ENCODE measurements at regions not wholly inside any gene's neighbourhood (a gene's known extent, or its start where the extent isn't known, plus 50 kb on each side); places are given as distances from the start of the nearest gene placed in this dataset.
"Not testable (repeated sequence)": the region's sequence is repeated elsewhere in the genome, so short reads cannot be mapped to it uniquely, and the experiment has no call there.

DNA sequence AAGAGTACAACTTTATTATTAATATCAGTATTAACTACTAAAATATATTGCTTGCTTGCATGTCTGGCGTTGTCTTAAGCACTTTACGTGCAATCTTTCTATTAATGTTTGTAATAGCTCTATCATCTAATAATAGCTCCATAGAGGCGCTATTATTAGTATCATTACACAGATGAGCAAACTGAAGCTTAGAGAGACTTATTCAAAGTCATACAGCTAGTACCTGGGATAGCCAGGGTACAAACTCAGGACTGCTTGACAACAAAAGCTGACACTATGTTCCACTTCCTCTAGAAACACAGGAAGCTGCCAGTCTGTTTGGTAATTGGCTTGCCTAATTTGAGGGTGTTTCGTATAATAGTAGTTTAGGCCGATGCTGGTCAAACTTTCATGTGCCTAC is 523.2 kb downstream of the RMST start:
- H3K9ac ChIP-seq (ENCODE audit: low read length): no peak overlapping the region
- no peaks in the 10 kb centered on the region for H3K9me3 ChIP-seq (ENCODE audit: insufficient read depth, low read length)
- no peak overlapping the region for H3K4me2 ChIP-seq (ENCODE audit: low read length)
- H3K4me1 ChIP-seq (ENCODE audit: low read length): no peaks in the 10 kb centered on the region
- H3K27me3 ChIP-seq (ENCODE audit: low read depth, low read length): no peaks in the 10 kb centered on the region
- H4K20me1 ChIP-seq (ENCODE audit: insufficient read depth, low read length): no peaks in the 10 kb centered on the region
- no peak overlapping the region for H2AFZ ChIP-seq (ENCODE audit: low read depth, low read length)
- no peak overlapping the region for H3K27ac ChIP-seq (ENCODE audit: low read length)
- H3K79me2 ChIP-seq (ENCODE audit: low read length): no peaks in the 10 kb centered on the region
- TF ChIP-seq, protein P1, sequence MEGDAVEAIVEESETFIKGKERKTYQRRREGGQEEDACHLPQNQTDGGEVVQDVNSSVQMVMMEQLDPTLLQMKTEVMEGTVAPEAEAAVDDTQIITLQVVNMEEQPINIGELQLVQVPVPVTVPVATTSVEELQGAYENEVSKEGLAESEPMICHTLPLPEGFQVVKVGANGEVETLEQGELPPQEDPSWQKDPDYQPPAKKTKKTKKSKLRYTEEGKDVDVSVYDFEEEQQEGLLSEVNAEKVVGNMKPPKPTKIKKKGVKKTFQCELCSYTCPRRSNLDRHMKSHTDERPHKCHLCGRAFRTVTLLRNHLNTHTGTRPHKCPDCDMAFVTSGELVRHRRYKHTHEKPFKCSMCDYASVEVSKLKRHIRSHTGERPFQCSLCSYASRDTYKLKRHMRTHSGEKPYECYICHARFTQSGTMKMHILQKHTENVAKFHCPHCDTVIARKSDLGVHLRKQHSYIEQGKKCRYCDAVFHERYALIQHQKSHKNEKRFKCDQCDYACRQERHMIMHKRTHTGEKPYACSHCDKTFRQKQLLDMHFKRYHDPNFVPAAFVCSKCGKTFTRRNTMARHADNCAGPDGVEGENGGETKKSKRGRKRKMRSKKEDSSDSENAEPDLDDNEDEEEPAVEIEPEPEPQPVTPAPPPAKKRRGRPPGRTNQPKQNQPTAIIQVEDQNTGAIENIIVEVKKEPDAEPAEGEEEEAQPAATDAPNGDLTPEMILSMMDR (IDR thresholded peaks at IDR 0.05; ENCODE audit: low read depth, low read length): no peak
- no peak for TF ChIP-seq EZH2phosphoT487 (IDR thresholded peaks at IDR 0.05; ENCODE audit: low read depth)
- H3K4me3 ChIP-seq (ENCODE audit: low read length): no peak overlapping the region
- no peaks in the 10 kb centered on the region for H3K36me3 ChIP-seq (replicated peaks; ENCODE audit: low read depth, low read length)

DNA sequence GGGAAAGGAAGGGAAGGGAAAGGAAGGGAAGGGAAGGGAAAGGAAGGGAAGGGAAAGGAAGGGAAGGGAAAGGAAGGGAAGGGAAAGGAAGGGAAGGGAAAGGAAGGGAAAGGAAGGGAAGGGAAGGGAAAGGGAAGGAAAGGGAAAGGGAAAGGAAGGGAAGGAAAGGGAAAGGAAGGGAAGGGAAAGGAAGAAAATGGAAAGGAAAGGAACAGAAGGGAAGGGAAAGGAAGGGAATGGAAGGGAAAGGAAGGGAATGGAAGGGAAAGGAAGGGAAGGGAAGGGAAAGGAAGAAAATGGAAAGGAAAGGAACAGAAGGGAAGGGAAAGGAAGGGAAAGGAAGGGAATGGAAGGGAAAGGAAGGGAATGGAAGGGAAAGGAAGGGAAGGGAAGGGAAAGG is 526.0 kb downstream of the RMST start:
- H3K4me2 ChIP-seq (ENCODE audit: low read length); H3K27me3 ChIP-seq (ENCODE audit: low read depth, low read length); H3K79me2 ChIP-seq (ENCODE audit: low read length); H4K20me1 ChIP-seq (ENCODE audit: insufficient read depth, low read length); H3K4me3 ChIP-seq (ENCODE audit: low read length); H3K36me3 ChIP-seq (replicated peaks; ENCODE audit: low read depth, low read length); H3K27ac ChIP-seq (ENCODE audit: low read length); H2AFZ ChIP-seq (ENCODE audit: low read depth, low read length); H3K9me3 ChIP-seq (ENCODE audit: insufficient read depth, low read length); H3K4me1 ChIP-seq (ENCODE audit: low read length); H3K9ac ChIP-seq (ENCODE audit: low read length): not testable (repeated sequence)

DNA sequence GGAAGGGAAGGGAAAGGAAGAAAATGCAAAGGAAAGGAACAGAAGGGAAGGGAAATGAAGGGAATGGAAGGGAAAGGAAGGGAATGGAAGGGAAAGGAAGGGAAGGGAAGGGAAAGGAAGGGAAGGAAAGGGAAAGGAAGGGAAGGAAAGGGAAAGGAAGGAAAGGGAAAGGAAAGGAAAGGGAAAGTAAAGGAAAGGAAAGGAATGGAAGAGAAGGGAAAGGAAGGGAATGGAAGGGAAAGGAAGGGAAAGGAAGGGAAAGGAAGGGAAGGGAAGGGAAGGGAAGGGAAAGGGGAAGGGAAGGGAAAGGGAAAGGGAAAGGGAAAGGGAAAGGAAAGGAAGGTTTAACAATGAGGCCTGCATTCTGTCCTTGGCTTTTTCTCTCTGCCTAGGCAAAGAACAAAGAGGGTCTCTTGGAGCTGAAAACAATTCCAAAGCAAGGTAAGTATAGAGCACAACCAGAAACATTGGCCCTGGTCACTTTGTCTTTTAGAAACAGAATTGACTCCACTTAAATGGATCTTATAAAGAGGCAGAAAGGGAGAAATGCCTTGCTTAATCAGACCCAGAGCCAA is 525.9 kb upstream of the TMPO start:
- no peak overlapping the region for H3K4me3 ChIP-seq (ENCODE audit: low read length)
- TF ChIP-seq EZH2phosphoT487 (IDR thresholded peaks at IDR 0.05; ENCODE audit: low read depth): no peak
- TF ChIP-seq, protein P1 (IDR thresholded peaks at IDR 0.05; ENCODE audit: low read depth, low read length): no peak

DNA sequence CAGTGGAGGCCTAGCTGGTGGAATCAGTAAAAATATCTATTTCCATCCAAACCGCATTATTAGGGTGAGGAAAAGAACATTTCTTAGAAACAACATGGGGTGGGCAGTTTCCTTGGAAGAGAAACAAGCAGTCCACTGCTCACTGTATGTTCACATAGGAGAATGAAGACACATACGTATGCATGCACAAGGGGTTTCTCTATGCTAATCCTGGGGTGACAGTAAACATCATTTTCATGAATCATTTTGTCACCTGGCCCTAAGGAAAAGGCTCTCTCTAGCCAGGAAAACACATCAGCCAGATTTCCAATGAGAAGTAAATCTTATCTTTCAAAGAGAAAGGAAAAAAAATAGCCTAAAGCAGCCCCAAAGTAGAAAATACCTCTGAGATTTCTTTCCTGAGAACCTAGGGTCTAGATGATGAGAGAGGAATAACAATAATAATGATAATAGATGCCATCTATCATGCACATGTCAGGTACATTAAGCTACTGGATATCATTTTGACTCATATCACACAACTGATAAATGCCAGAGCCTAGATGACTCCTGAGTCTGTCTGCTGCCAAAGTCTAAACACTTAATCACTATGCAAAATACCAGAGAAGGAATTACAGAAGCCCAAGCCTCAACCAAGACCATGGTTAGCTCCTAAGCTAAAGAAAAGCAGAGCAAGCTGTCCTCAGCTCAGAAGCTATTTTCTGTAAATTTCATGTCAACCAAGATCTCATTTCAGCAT is 520.5 kb upstream of the TMPO start:
- H3K79me2 ChIP-seq (ENCODE audit: low read length): no peaks in the 10 kb centered on the region
- no peaks in the 10 kb centered on the region for H3K9me3 ChIP-seq (ENCODE audit: insufficient read depth, low read length)
- H3K36me3 ChIP-seq (replicated peaks; ENCODE audit: low read depth, low read length): no peaks in the 10 kb centered on the region
- no peaks in the 10 kb centered on the region for H4K20me1 ChIP-seq (ENCODE audit: insufficient read depth, low read length)
- H3K9ac ChIP-seq (ENCODE audit: low read length): no peak overlapping the region
- TF ChIP-seq EZH2phosphoT487 (IDR thresholded peaks at IDR 0.05; ENCODE audit: low read depth): no peak
- TF ChIP-seq, protein P1 (IDR thresholded peaks at IDR 0.05; ENCODE audit: low read depth, low read length): no peak
- H3K4me2 ChIP-seq (ENCODE audit: low read length): no peak overlapping the region
- no peak overlapping the region for H2AFZ ChIP-seq (ENCODE audit: low read depth, low read length)
- H3K4me3 ChIP-seq (ENCODE audit: low read length): no peak overlapping the region
- no peak overlapping the region for H3K27ac ChIP-seq (ENCODE audit: low read length)
- no peaks in the 10 kb centered on the region for H3K4me1 ChIP-seq (ENCODE audit: low read length)
- no peaks in the 10 kb centered on the region for H3K27me3 ChIP-seq (ENCODE audit: low read depth, low read length)

More for the DNA sequence above, 525.9 kb upstream of the TMPO start:
- H3K4me2 ChIP-seq (ENCODE audit: low read length): no peak overlapping the region
- H3K79me2 ChIP-seq (ENCODE audit: low read length): no peaks in the 10 kb centered on the region
- H3K9ac ChIP-seq (ENCODE audit: low read length): no peak overlapping the region
- H3K9me3 ChIP-seq (ENCODE audit: insufficient read depth, low read length): no peaks in the 10 kb centered on the region
- no peaks in the 10 kb centered on the region for H4K20me1 ChIP-seq (ENCODE audit: insufficient read depth, low read length)
- H3K27me3 ChIP-seq (ENCODE audit: low read depth, low read length): no peaks in the 10 kb centered on the region
- H3K27ac ChIP-seq (ENCODE audit: low read length): no peak overlapping the region
- H2AFZ ChIP-seq (ENCODE audit: low read depth, low read length): no peak overlapping the region
- H3K4me1 ChIP-seq (ENCODE audit: low read length): no peaks in the 10 kb centered on the region
- no peaks in the 10 kb centered on the region for H3K36me3 ChIP-seq (replicated peaks; ENCODE audit: low read depth, low read length)

Measured in OCI-LY3 (cell line).